ENCODE measurements at regions not wholly inside any gene's neighbourhood (a gene's known extent, or its start where the extent isn't known, plus 50 kb on each side); places are given as distances from the start of the nearest gene placed in this dataset.

DNA sequence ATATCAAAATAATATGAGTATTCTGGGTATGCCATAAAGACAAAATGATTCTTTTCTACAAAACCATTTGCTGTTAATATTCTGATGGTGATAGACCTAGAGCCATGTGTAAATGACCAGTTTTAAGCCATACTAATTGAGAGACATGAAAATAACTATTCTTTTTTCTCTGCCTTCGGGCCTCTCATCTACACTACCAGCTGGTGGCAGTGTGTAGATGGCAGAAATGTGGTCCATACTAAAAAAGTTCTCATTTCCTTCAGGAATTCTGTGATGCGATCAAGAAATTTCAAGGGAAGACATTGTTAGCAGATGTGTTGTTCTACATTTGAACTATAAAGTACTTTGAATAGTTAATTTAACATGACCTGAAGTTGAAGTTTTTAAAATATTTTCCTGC lies 485.2 kb downstream of the TRIB2 start:
- no peak for TF ChIP-seq POLR2A (IDR thresholded peaks at IDR 0.05)
- TF ChIP-seq, protein P1, sequence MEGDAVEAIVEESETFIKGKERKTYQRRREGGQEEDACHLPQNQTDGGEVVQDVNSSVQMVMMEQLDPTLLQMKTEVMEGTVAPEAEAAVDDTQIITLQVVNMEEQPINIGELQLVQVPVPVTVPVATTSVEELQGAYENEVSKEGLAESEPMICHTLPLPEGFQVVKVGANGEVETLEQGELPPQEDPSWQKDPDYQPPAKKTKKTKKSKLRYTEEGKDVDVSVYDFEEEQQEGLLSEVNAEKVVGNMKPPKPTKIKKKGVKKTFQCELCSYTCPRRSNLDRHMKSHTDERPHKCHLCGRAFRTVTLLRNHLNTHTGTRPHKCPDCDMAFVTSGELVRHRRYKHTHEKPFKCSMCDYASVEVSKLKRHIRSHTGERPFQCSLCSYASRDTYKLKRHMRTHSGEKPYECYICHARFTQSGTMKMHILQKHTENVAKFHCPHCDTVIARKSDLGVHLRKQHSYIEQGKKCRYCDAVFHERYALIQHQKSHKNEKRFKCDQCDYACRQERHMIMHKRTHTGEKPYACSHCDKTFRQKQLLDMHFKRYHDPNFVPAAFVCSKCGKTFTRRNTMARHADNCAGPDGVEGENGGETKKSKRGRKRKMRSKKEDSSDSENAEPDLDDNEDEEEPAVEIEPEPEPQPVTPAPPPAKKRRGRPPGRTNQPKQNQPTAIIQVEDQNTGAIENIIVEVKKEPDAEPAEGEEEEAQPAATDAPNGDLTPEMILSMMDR (IDR thresholded peaks at IDR 0.05), result no peak
- 56% methylated on average over 2 of the region's 2 CpGs for WGBS (ENCODE audit: insufficient coverage, low coverage, low lambda C conversion rate, missing lambda C conversion rate)
- DNase-seq (no peak), ATAC-seq (no peak)
- Histone ChIP-seq H3K9me3 (no peaks in the 10 kb centered on the region), H3K4me1 (no peaks in the 10 kb centered on the region), H3K27ac (no peak overlapping the region), H3K27me3 (no peaks in the 10 kb centered on the region), H3K36me3 (no peaks in the 10 kb centered on the region), H3K4me3 (no peak overlapping the region)
- intact Hi-C loops (cut with DNase I), result no loop called here

DNA sequence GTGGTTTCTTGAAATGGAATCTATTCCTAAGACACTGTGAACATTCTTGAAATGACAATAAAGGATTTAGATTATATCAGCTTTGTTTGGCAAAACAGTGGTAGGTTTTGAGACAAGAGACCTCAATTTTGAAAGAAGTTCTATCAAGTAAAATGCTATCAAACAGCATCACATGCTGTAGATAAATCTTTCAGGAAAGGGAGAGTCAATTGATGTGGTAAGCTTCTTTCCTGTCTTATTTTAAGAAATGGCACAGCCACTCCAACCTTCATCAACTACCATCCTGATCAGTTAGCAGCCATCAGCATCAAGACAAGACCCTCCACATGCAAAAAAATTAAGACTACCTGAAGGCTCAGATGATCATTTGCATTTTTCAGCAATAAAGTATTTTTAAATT lies 495.4 kb downstream of the TRIB2 start:
- ATAC-seq, result no peak
- Histone ChIP-seq H3K9me3 (no peaks in the 10 kb centered on the region), H3K27me3 (no peaks in the 10 kb centered on the region), H3K27ac (no peak overlapping the region), H3K4me3 (no peak overlapping the region), H3K36me3 (no peaks in the 10 kb centered on the region), H3K4me1 (no peaks in the 10 kb centered on the region)
- intact Hi-C loops (cut with DNase I), result no loop called here
- no peak for DNase-seq
- no peak for TF ChIP-seq POLR2A (IDR thresholded peaks at IDR 0.05)
- TF ChIP-seq, protein P1 (IDR thresholded peaks at IDR 0.05), result no peak

DNA sequence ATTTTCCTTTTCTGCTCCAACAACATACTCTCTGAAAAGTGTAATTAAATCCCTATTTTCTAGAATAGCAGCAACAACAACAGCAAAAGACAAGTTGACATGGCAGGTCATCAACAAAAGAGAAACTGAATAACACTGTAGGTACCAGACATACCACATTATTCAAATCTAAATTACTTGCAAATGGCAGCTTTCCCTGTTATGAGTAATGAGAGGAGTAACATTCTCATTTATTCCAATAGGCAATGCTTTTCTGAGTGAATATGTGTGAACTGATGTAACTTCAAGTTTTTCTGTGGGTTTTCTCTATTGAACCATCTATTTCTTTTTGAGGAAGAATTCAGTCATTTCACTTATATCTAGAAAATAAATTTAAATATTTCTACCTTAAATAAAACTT lies 501.5 kb downstream of the TRIB2 start:
- intact Hi-C loops (cut with DNase I), result no loop called here
- no peak for DNase-seq
- Histone ChIP-seq H3K9me3 (no peaks in the 10 kb centered on the region), H3K36me3 (no peaks in the 10 kb centered on the region), H3K27me3 (no peaks in the 10 kb centered on the region), H3K27ac (no peak overlapping the region), H3K4me3 (no peak overlapping the region), H3K4me1 (no peaks in the 10 kb centered on the region)
- ATAC-seq, result no peak
- TF ChIP-seq, protein P1 (IDR thresholded peaks at IDR 0.05), result no peak
- no peak for TF ChIP-seq POLR2A (IDR thresholded peaks at IDR 0.05)

DNA sequence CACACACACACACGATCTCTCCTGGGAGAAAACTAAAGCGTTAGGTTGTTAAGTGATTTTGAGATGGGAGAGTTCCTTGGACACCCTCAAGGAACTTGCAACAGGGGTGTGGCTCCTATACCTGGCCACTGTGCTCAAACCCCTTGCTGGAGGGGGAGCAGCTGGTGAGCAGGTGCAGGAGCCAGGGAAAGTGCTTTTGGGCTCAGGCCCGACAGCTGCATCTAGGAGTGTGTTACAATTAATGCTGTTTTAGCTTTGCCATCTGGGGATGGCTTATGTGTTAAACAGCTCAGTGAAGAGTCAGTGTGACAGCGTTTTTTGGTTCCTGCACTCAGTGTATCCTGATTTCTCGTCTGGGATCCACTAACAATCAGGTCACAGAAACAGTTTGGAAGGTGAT lies 510.8 kb downstream of the TRIB2 start:
- Histone ChIP-seq H3K27me3 (no peaks in the 10 kb centered on the region), H3K4me3 (no peak overlapping the region), H3K27ac (no peak overlapping the region), H3K9me3 (no peaks in the 10 kb centered on the region), H3K4me1 (no peaks in the 10 kb centered on the region), H3K36me3 (no peaks in the 10 kb centered on the region)
- ATAC-seq (no peak), DNase-seq (no peak)
- TF ChIP-seq, protein P1 (IDR thresholded peaks at IDR 0.05), result no peak
- TF ChIP-seq POLR2A (IDR thresholded peaks at IDR 0.05), result no peak
- WGBS (ENCODE audit: insufficient coverage, low coverage, low lambda C conversion rate, missing lambda C conversion rate), result 44% methylated on average over 5 of the region's 5 CpGs
- intact Hi-C loops (cut with DNase I), result no loop called here

DNA sequence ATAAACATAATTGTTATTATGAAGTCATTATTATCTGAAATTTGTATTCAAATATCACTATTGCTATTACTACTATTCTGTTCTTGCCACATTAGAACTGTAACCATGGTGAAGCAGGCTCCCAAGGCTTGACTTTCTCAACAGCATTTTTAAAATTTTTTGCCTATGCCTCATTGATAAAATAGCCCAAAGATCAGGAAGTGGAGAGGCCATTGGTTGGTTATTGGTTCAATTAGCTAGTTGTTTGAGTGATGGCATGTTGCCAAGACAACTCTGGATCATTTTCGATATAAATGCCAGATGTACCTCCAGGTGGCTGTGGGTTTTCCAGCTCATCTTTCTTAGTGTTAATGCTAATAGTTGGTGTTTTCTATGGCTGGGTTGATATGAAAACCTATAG lies 513.5 kb downstream of the TRIB2 start:
- TF ChIP-seq, protein P1 (IDR thresholded peaks at IDR 0.05), result no peak
- no peak for TF ChIP-seq POLR2A (IDR thresholded peaks at IDR 0.05)
- Histone ChIP-seq H3K4me1 (no peaks in the 10 kb centered on the region), H3K27ac (no peak overlapping the region), H3K27me3 (no peaks in the 10 kb centered on the region), H3K9me3 (no peaks in the 10 kb centered on the region), H3K4me3 (no peak overlapping the region), H3K36me3 (no peaks in the 10 kb centered on the region)
- ATAC-seq (no peak), DNase-seq (no peak)
- intact Hi-C loops (cut with DNase I), result no loop called here
- 80% methylated on average over 1 of the region's 1 CpG for WGBS (ENCODE audit: insufficient coverage, low coverage, low lambda C conversion rate, missing lambda C conversion rate)

All from right lobe of liver (tissue), 6 donors.